ENCODE measurements at regions not wholly inside any gene's neighbourhood (a gene's known extent, or its start where the extent isn't known, plus 50 kb on each side); places are given as distances from the start of the nearest gene placed in this dataset.

DNA sequence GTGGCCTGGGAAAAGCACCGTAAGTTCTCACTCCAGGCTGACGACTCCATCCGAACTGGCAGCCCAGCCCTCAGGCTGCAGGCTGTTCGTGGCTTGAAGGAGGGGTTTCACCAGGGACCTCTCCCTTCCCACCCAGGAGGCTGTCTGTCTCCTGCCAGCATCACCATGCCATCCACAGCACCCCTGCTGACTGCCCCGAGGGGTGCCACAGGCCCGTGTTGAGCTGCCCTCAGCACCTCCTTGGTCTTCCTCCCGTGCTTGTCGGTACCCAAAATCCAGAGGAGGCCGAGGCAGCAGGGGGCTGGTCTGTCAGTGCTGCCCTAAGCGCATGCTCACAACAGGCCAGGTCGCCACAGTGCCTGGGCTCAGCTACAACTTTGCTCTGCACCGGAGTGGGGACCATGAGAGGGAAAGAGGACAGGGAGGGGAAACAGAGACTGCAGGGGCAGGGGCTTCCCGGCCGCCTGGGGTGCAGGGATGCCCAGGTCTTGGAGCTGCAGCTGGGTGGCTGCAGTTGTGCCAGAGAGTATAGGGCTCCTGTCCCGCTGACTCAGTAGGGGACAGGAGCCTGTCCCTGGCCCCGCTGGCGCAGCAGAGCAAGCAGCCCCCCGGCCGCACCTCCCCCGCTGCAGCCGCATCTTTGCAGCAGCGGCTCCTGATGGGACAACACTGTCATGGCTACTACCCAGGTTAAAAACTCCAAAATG, 963.7 kb upstream of the CRIM1 start:
- TF ChIP-seq, protein P1, sequence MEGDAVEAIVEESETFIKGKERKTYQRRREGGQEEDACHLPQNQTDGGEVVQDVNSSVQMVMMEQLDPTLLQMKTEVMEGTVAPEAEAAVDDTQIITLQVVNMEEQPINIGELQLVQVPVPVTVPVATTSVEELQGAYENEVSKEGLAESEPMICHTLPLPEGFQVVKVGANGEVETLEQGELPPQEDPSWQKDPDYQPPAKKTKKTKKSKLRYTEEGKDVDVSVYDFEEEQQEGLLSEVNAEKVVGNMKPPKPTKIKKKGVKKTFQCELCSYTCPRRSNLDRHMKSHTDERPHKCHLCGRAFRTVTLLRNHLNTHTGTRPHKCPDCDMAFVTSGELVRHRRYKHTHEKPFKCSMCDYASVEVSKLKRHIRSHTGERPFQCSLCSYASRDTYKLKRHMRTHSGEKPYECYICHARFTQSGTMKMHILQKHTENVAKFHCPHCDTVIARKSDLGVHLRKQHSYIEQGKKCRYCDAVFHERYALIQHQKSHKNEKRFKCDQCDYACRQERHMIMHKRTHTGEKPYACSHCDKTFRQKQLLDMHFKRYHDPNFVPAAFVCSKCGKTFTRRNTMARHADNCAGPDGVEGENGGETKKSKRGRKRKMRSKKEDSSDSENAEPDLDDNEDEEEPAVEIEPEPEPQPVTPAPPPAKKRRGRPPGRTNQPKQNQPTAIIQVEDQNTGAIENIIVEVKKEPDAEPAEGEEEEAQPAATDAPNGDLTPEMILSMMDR (IDR thresholded peaks at IDR 0.05; ENCODE audit: low read depth, low read length, poor library complexity, severe bottlenecking): no peak
- no peak for TF ChIP-seq EZH2phosphoT487 (IDR thresholded peaks at IDR 0.05; ENCODE audit: borderline replicate concordance, low read length)
